Mesodermal cell (in vitro differentiated cells): ENCODE measurements at regions not wholly inside any gene's neighbourhood (a gene's known extent, or its start where the extent isn't known, plus 50 kb on each side); places are given as distances from the start of the nearest gene placed in this dataset.
"Not testable (repeated sequence)": the region's sequence is repeated elsewhere in the genome, so short reads cannot be mapped to it uniquely, and the experiment has no call there.

Source experiments
- H3K27ac ChIP-seq: 2 replicates; pipeline ENCODE4 v1.7.0; 2013; ENCODE audit warnings: mild to moderate bottlenecking, low read depth, low read length, moderate library complexity; ENCODE audit not compliant: severe bottlenecking
- H3K36me3 ChIP-seq: 2 replicates; pipeline ENCODE4 v1.7.1; 2013; ENCODE audit warnings: mild to moderate bottlenecking, low read length, moderate library complexity; ENCODE audit not compliant: control insufficient read depth, insufficient read depth
- H3K4me1 ChIP-seq: one replicate; pipeline ENCODE4 v1.7.1; 2013; ENCODE audit warnings: mild to moderate bottlenecking, low read length; ENCODE audit not compliant: insufficient read depth, control insufficient read depth, poor library complexity, severe bottlenecking
- H3K4me3 ChIP-seq: 2 replicates; pipeline ENCODE4 v1.7.0; 2013; ENCODE audit warnings: low read length, control low read depth, mild to moderate bottlenecking; ENCODE audit not compliant: insufficient read depth, poor library complexity, severe bottlenecking; ENCODE audit errors: extremely low read depth
- H3K9me3 ChIP-seq: 2 replicates; pipeline ENCODE4 v1.7.1; 2013; ENCODE audit warnings: mild to moderate bottlenecking, low read length, moderate library complexity; ENCODE audit not compliant: control insufficient read depth
- WGBS, 2 experiments: methylation state at CpG; one replicate each; pipeline ENCODE4 v1.1.5; 2013; ENCODE audit warnings: missing lambda C conversion rate in 2 of 2; ENCODE audit not compliant: insufficient coverage in 2 of 2; 5-methylcytosine and 5-hydroxymethylcytosine counted together

DNA sequence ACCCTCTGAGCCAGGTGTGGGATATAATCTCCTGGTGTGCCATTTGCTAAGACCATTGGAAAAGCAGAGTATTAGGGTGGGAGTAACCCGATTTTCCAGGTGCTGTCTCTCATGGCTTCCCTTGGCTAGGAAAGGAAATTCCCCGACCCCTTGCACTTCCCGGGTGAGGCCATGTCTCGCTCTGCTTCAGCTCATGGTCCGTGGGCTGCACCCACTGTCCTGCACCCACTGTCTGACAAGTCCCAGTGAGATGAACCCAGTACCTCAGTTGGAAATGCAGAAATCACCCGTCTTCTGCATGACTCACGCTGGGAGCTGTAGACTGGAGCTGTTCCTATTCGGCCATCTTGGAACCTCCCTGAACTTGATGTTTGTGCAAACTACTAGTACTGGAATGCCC, 828.5 kb upstream of the CDH6 start:
- not testable (repeated sequence) for H3K4me3 ChIP-seq, H3K9me3 ChIP-seq, H3K27ac ChIP-seq, H3K36me3 ChIP-seq, H3K4me1 ChIP-seq
- 86 to 95% methylated on average over 7 of the region's 8 CpGs for WGBS, 2 experiments

DNA sequence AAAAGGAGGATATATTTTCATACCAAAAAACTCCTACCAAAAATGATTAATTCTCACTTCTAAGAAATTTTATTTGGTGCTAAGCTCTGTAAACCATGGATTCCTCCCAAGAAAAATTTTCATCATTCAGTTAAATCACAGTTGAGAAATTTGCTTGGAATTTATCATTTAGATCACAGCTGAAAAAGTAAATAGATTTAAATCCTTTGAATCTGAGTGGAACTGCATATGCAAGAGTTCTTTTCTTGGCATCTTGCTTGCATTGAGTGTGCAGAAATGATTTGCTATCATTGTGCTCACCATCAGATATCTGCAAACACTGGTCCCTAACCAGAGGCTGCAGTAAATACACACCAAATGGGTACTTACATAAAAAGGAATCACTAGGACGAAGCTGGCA, 836.1 kb upstream of the CDH6 start:
- H3K9me3 ChIP-seq = no peaks in the 10 kb centered on the region
- WGBS, 2 experiments = no CpG with 5 or more reads among the region's 1 CpG
- H3K4me1 ChIP-seq = no peaks in the 10 kb centered on the region
- no peak overlapping the region for H3K27ac ChIP-seq
- H3K36me3 ChIP-seq = no peaks in the 10 kb centered on the region
- no peak overlapping the region for H3K4me3 ChIP-seq

GRCh38 chr5:30355675-30356074, 837.8 kb upstream of the CDH6 start:
- WGBS, 2 experiments = 83% methylated on average over 1 of the region's 5 CpGs; no CpG with 5 or more reads in 1 of the 2 experiments
- H3K9me3 ChIP-seq = no peaks in the 10 kb centered on the region
- H3K4me1 ChIP-seq = no peaks in the 10 kb centered on the region
- H3K27ac ChIP-seq = no peak overlapping the region
- H3K4me3 ChIP-seq = no peak overlapping the region
- H3K36me3 ChIP-seq = no peaks in the 10 kb centered on the region

- Histone ChIP-seq H3K4me1 (no peaks in the 10 kb centered on the region), H3K27ac (no peak overlapping the region), H3K9me3 (no peaks in the 10 kb centered on the region), H3K4me3 (no peak overlapping the region), H3K36me3 (no peaks in the 10 kb centered on the region)
- 75 to 100% methylated on average over 2 of the region's 3 CpGs for WGBS, 2 experiments
Measured at GRCh38 chr5:30347858-30348257, 845.6 kb upstream of the CDH6 start.

DNA sequence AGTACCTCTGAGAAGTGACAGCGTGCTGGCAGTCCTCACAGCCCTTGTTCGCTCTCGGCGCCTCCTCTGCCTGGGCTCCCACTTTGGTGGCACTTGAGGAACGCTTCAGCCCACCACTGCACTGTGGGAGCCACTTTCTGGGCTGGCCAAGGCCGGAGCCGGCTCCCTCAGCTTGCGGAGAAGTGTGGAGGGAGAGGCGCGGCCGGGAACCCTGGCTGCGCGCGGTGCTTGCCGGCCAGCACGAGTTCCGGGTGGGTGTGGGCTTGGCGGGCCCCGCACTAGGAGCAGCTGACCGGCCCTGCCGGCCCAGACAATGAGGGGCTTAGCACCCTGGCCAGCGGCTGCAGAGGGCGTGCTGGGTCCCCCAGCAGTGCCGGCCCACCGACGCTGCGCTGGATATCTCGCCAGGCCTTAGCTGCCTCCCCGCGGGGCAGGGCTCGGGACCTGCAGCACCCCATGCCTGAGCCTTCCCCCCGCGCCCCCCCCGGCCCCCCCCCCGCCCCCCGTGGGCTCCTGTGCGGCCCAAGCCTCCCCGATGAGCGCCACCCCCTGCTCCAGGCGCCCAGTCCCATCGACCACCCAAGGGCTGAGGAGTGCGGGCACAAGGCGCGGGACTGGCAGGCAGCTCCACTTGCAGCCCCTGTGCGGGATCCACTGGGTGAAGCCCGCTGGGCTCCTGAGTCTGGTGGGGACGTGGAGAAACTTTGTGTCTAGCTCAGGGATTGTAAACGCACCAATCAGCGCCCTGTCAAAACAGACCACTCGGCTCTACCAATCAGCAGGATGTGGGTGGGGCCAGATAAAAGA, 847.7 kb upstream of the CDH6 start:
- H3K36me3 ChIP-seq, H3K9me3 ChIP-seq, H3K4me3 ChIP-seq, H3K27ac ChIP-seq, H3K4me1 ChIP-seq: not testable (repeated sequence)
- 93 to 96% methylated on average over 34 to 39 of the region's 50 CpGs for WGBS, 2 experiments

DNA sequence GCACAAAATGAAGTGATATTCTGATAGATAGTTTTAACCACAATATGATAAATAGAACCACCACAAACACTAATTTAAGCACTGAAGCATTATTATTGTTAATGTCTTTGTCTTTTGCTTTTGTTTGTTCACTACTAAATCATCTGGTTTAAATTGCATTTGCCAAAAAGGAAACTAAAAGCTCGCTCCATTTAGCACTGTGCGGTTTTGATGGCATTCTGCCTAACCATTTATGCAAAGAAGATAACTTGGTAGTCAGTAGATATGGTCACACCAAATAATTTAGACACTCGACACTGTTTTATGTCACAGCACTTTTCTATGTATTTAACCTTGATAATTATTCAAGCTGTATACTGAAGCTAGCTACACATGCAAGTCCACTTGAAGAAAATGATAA, 849.8 kb upstream of the CDH6 start:
- Histone ChIP-seq H3K27ac (no peak overlapping the region), H3K4me1 (no peaks in the 10 kb centered on the region), H3K4me3 (no peak overlapping the region), H3K36me3 (no peaks in the 10 kb centered on the region), H3K9me3 (no peaks in the 10 kb centered on the region)
- 100% methylated on average over 1 to 2 of the region's 3 CpGs for WGBS, 2 experiments

- no peaks in the 10 kb centered on the region for H3K36me3 ChIP-seq
- no peaks in the 10 kb centered on the region for H3K4me1 ChIP-seq
- no CpG with 5 or more reads among the region's 3 CpGs for WGBS, 2 experiments
- H3K4me3 ChIP-seq = no peak overlapping the region
- no peaks in the 10 kb centered on the region for H3K9me3 ChIP-seq
- no peak overlapping the region for H3K27ac ChIP-seq
Measured at GRCh38 chr5:30341466-30341865, 852.0 kb upstream of the CDH6 start.

GRCh38 chr5:30337084-30337573, 856.4 kb upstream of the CDH6 start:
- no peak overlapping the region for H3K4me3 ChIP-seq
- no peak overlapping the region for H3K27ac ChIP-seq
- no peaks in the 10 kb centered on the region for H3K36me3 ChIP-seq
- H3K9me3 ChIP-seq = no peaks in the 10 kb centered on the region
- no peaks in the 10 kb centered on the region for H3K4me1 ChIP-seq
- no CpG with 5 or more reads among the region's 5 CpGs for WGBS, 2 experiments

DNA sequence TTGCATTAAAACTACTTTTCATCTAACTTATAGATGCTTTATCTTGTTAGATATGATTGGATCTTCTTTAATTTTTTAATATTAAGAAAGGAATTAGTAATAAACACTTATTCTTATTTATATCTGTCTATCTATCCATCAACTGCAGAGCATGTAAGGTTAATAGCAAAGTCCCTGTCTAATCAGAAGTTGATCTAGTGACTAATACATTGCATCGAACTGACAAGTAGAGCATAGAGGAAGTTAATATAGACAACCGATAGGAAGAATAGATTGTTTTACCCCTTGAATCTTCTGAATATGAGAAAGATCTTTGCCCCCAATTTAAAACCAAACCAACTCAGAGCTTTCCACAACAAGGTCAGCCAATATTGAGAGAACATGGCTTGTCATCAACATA, 862.0 kb upstream of the CDH6 start:
- 80% methylated on average over 1 of the region's 2 CpGs; no CpG with 5 or more reads in 1 of the 2 experiments for WGBS, 2 experiments
- no peaks in the 10 kb centered on the region for H3K4me1 ChIP-seq
- H3K4me3 ChIP-seq = no peak overlapping the region
- no peaks in the 10 kb centered on the region for H3K9me3 ChIP-seq
- no peaks in the 10 kb centered on the region for H3K36me3 ChIP-seq
- no peak overlapping the region for H3K27ac ChIP-seq

GRCh38 chr5:30325795-30326194, 867.7 kb upstream of the CDH6 start:
- no peak overlapping the region for H3K4me3 ChIP-seq
- no CpG with 5 or more reads among the region's 1 CpG for WGBS, 2 experiments
- H3K9me3 ChIP-seq = no peaks in the 10 kb centered on the region
- H3K36me3 ChIP-seq = no peaks in the 10 kb centered on the region
- no peak overlapping the region for H3K27ac ChIP-seq
- no peaks in the 10 kb centered on the region for H3K4me1 ChIP-seq

DNA sequence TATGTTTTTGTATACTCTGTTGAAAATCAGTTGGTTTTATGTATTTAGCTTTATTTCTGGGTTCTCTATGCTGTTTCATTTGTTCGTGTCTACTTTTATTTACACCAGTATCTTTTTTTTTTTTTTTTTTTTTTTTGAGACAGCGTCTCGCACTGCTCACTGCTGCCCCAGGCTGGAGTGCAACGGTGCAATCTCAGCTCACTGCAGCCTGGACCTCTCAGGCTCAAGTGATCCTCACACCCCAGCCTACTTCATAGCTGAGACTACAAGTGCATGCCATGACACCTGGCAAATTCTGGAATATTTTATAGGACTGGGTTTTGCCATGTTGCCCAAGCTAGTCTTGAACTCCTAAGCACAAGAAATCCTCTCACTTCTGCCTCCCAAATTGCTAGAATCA, 869.4 kb upstream of the CDH6 start:
- no peaks in the 10 kb centered on the region for H3K36me3 ChIP-seq
- H3K4me1 ChIP-seq = no peaks in the 10 kb centered on the region
- H3K4me3 ChIP-seq = no peak overlapping the region
- WGBS, 2 experiments = 40 to 57% methylated on average over 1 to 3 of the region's 4 CpGs
- no peak overlapping the region for H3K27ac ChIP-seq
- no peaks in the 10 kb centered on the region for H3K9me3 ChIP-seq
